Aorta (tissue), 5 donors: ENCODE measurements at regions not wholly inside any gene's neighbourhood (a gene's known extent, or its start where the extent isn't known, plus 50 kb on each side); places are given as distances from the start of the nearest gene placed in this dataset.

Experiments used
- ATAC-seq: fragments of 200-7000 bp; cut with Tn5 transposase; one replicate; pipeline ENCODE4 v1.9.1; 2022; ENCODE audit warnings: moderate library complexity; ENCODE audit not compliant: low FRiP score
- DNase-seq, 2 donors: peaks; one replicate each; pipeline ENCODE4 v3.0.0-alpha.2; 2020
- H3K27ac ChIP-seq, 2 donors: one replicate each; pipeline ENCODE4 v1.5.1; 2013; ENCODE audit warnings: low read length in 2 of 2, mild to moderate bottlenecking in 2 of 2, moderate library complexity in 2 of 2, control low read depth in 1 of 2, inconsistent platforms in 1 of 2, low read depth in 1 of 2
- H3K27me3 ChIP-seq, 2 donors: one replicate each; pipeline ENCODE4 v1.6.1; 2013; ENCODE audit warnings: control low read depth in 1 of 2, low read length in 1 of 2, mild to moderate bottlenecking in 1 of 2, moderate library complexity in 1 of 2; ENCODE audit not compliant: insufficient read depth in 2 of 2, control insufficient read depth in 1 of 2
- H3K36me3 ChIP-seq, 2 donors: one replicate each; pipeline ENCODE4 v1.6.1; 2013; ENCODE audit warnings: control low read depth in 1 of 2, low read length in 1 of 2, mild to moderate bottlenecking in 1 of 2; ENCODE audit not compliant: insufficient read depth in 2 of 2, control insufficient read depth in 1 of 2
- H3K4me1 ChIP-seq, 2 donors: one replicate each; pipeline ENCODE4 v1.6.1; 2013; ENCODE audit warnings: low read length in 2 of 2, control low read depth in 1 of 2, mild to moderate bottlenecking in 1 of 2, moderate library complexity in 1 of 2; ENCODE audit not compliant: insufficient read depth in 2 of 2, control insufficient read depth in 1 of 2
- H3K4me3 ChIP-seq, 2 donors: one replicate each; pipeline ENCODE4 v1.5.1; 2013; ENCODE audit warnings: low read length in 2 of 2, control low read depth in 1 of 2, mild to moderate bottlenecking in 1 of 2
- H3K9me3 ChIP-seq: one replicate; pipeline ENCODE4 v1.6.1; 2013; ENCODE audit warnings: mild to moderate bottlenecking, low read length; ENCODE audit not compliant: control insufficient read depth
- WGBS, 2 donors: extraction: QIAGEN DNeasy Blood & Tissue Kit; methylation state at CpG; one replicate each; pipeline ENCODE4 v1.1.7; 2013; 5-methylcytosine and 5-hydroxymethylcytosine counted together
- intact Hi-C, 2 donors: fragments of 100-400 bp; cut with DNase I; formaldehyde crosslinking; loops; one replicate each; pipeline versions ENCODE4 v1.14.2 to v1.15.0; 2022
- donor health status: healthy with polysubstance abuse.
- donor health status: Bipolar disorder and iron deficiency.
- donor health status: DM: no; HTN: no; CAD: no.
- donor health status: DM: no; HTN: no; CAD: no.
- donor health status: DM: yes; HTN: yes; CAD: no.

DNA sequence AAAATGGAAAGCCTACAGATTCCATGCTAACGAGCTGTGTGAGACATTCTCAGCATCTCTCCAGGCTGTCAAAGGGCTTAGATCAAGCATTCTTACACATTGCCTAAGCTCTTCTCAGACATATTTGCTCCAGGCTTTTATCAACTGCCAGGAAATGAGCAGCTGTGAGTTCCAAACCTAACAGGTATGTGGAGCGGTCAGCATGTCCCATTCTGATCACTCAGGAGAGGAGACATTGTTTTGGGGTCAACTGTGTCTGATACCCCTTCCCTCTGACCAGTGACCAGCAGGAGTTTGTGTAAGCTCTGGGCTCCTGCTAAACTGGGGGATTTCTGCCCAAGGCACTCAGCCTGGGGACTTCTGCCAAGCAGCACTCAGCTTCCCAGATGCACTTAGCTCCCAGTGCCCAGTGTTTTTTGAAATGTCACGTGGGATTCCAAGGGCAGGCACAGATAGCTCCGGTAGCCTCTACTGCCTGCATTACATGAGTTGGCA is 229.1 kb downstream of the SEC61B start:
- ATAC-seq (peak; percentile 11), DNase-seq (no peak)
- H3K9me3 ChIP-seq: no peaks in the 10 kb centered on the region
- no peak overlapping the region for H3K27ac ChIP-seq
- WGBS, 2 donors: 21 to 26% methylated on average over 4 of the region's 4 CpGs
- intact Hi-C loops: no loop called here
- H3K4me3 ChIP-seq: no peak overlapping the region
- peaks cover 0 to 4% of the 10 kb centered on the region in 2 donors for H3K4me1 ChIP-seq
- no peaks in the 10 kb centered on the region for H3K27me3 ChIP-seq
- H3K36me3 ChIP-seq: no peaks in the 10 kb centered on the region

GRCh38 chr9:99457406-99457805 is 235.3 kb downstream of the SEC61B start:
- 67 to 78% methylated on average over 2 of the region's 2 CpGs for whole genome bisulfite sequencing, 2 donors
- no peaks in the 10 kb centered on the region for H3K4me1 ChIP-seq
- no peak for ATAC-seq
- no peak overlapping the region for H3K27ac ChIP-seq
- H3K36me3 ChIP-seq: no peaks in the 10 kb centered on the region
- no peak overlapping the region for H3K4me3 ChIP-seq
- H3K9me3 ChIP-seq: no peaks in the 10 kb centered on the region
- no peak for DNase-seq
- intact Hi-C loops: no loop called here
- no peaks in the 10 kb centered on the region for H3K27me3 ChIP-seq

DNA sequence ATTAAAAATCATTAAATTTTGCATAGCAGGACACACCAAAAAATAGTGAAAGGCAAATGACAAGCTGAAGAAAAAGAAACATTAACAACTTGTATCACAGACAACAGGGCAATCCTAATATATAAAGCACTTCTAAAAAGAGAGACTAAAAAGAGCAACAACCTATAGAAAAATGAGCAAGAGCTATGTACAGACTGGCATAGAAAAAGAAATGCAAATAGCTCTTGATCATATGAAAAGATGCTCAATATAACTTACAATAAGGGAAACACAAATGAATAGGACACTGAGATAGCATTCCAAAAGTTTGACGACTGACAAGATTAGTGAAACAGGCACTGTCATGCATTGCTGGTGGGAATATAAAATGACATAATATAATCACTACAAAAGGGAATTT is 235.9 kb downstream of the SEC61B start:
- Histone ChIP-seq H3K36me3 (no peaks in the 10 kb centered on the region), H3K27me3 (no peaks in the 10 kb centered on the region), H3K4me1 (no peaks in the 10 kb centered on the region), H3K9me3 (no peaks in the 10 kb centered on the region), H3K27ac (no peak overlapping the region), H3K4me3 (no peak overlapping the region)
- DNase-seq (no peak), ATAC-seq (no peak)
- intact Hi-C loops: no loop called here
- 94 to 96% methylated on average over 1 of the region's 1 CpG for WGBS, 2 donors

- no peaks in the 10 kb centered on the region for H3K36me3 ChIP-seq
- H3K27me3 ChIP-seq: no peaks in the 10 kb centered on the region
- H3K4me1 ChIP-seq: no peaks in the 10 kb centered on the region
- ATAC-seq: no peak
- WGBS, 2 donors: 2 to 20% methylated on average over 9 of the region's 9 CpGs
- no peaks in the 10 kb centered on the region for H3K9me3 ChIP-seq
- H3K27ac ChIP-seq: no peak overlapping the region
- intact Hi-C loops: loop anchor here in 1 of 2 donors (10.0 kb wide), 1 partner anchor 95 kb away; no protein-coding TSS in a partner anchor
- H3K4me3 ChIP-seq: no peak overlapping the region
- peak in 1 of 2 donors; percentile 77 for DNase-seq
Observed at GRCh38 chr9:99459919-99460318, 237.8 kb downstream of the SEC61B start.

DNA sequence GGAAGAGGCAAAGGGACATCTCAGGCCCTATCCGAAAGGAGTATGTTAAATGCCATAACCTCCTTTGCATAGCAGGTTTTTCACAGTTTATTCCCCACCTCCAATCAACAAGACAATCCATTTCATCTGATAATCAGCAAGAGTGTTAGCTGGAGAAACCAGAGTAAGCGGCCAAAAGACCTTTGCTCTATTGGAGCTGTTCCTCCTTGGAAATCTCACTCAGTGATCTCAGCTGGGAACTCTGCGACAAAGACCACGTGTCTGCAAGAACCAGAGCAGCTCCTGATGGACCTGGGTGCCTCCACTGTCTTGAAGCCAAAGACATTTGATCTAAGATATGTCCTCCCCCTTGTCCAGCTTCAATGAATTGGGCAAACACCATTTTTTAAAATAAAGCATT is 241.0 kb downstream of the SEC61B start:
- WGBS, 2 donors: 94 to 97% methylated on average over 4 of the region's 4 CpGs
- no peaks in the 10 kb centered on the region for H3K9me3 ChIP-seq
- H3K27ac ChIP-seq: no peak overlapping the region
- H3K36me3 ChIP-seq: no peaks in the 10 kb centered on the region
- H3K4me3 ChIP-seq: no peak overlapping the region
- DNase-seq (no peak), ATAC-seq (no peak)
- intact Hi-C loops: loop anchor here in 1 of 2 donors (10.0 kb wide), 1 partner anchor 98 kb away; no protein-coding TSS in a partner anchor
- H3K4me1 ChIP-seq: peaks cover 0 to 7% of the 10 kb centered on the region in 2 donors
- H3K27me3 ChIP-seq: no peaks in the 10 kb centered on the region

DNA sequence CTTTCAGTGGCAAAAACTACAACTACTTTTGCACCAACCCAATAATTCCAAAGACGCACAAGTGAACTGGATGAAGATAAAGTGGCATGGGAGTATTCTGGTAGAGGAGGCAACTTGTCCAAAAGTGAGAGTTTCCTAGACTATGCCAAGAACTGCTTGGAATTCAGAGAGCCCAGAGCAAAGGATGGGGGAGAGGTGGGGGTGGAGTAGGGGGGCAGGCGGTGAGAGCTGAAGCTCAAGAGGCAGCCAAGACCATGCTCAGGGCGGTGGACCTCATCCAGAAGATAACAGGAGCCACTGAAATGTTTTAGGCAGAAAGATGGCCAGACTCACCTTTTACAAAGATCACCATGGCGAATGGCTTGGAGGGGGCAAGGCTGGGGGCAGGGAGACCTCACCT is 242.5 kb downstream of the SEC61B start:
- no peak overlapping the region for H3K27ac ChIP-seq
- H3K36me3 ChIP-seq: no peaks in the 10 kb centered on the region
- no peak for DNase-seq
- peaks cover 2% of the 10 kb centered on the region for H3K9me3 ChIP-seq
- intact Hi-C loops: loop anchor here in 1 of 2 donors (10.0 kb wide), 1 partner anchor 100 kb away; no protein-coding TSS in a partner anchor
- 36 to 53% methylated on average over 4 of the region's 4 CpGs for WGBS, 2 donors
- H3K4me1 ChIP-seq: peaks cover 0 to 7% of the 10 kb centered on the region in 2 donors
- no peak overlapping the region for H3K4me3 ChIP-seq
- H3K27me3 ChIP-seq: no peaks in the 10 kb centered on the region
- no peak for ATAC-seq

DNA sequence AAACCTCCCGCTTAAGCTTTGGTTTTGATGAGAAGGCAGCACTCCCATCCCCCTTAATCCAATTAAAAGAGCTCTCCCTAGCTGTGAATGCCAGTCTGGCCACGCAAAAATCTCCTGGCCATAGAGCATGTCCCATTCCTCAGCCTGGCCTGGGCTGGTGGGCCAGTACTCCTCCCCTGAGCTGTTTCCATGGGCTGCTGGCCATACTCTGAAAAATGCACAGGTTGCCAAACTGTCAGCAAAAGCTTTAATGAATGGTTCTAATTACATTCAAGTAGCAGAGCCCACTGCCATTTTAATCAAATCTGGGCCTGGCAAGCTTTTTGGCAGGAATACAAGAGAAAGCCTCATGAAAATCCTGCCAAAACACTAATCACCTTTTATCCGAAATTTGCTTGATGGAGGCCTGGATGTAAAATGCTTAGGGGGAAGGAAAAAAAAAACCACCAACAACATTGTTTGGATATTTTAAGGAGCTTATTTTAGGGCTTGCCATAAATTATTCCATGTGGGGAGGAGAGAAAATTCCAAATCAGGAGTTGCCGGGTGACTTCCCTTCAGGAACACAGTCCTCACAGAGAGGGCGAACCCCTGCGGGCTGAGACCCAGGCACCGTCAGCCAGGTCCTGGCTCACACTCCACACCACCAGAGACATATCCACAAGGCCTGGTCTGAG is 243.3 kb downstream of the SEC61B start:
- DNase-seq (peak in 1 of 2 donors; percentile 79), ATAC-seq (peak; percentile 76)
- Histone ChIP-seq H3K27me3 (no peaks in the 10 kb centered on the region), H3K27ac (peak overlapping the region in 1 of 2 donors; percentile 70), H3K4me3 (no peak overlapping the region), H3K4me1 (peaks cover 0 to 7% of the 10 kb centered on the region in 2 donors), H3K36me3 (no peaks in the 10 kb centered on the region), H3K9me3 (peaks cover 2% of the 10 kb centered on the region)
- 9 to 20% methylated on average over 7 of the region's 7 CpGs for WGBS, 2 donors
- intact Hi-C loops: loop anchor here in 1 of 2 donors (5.0 to 10.0 kb wide), 2 partner anchors 33 to 101 kb away; no protein-coding TSS in a partner anchor

GRCh38 chr9:99466104-99466503 is 244.0 kb downstream of the SEC61B start:
- WGBS, 2 donors: 88 to 90% methylated on average over 1 of the region's 1 CpG
- peaks cover 2% of the 10 kb centered on the region for H3K9me3 ChIP-seq
- no peaks in the 10 kb centered on the region for H3K27me3 ChIP-seq
- intact Hi-C loops: loop anchor here in 1 of 2 donors (5.0 to 10.0 kb wide), 2 partner anchors 34 to 101 kb away; no protein-coding TSS in a partner anchor
- no peak for DNase-seq
- no peak for ATAC-seq
- peaks cover 0 to 7% of the 10 kb centered on the region in 2 donors for H3K4me1 ChIP-seq
- no peak overlapping the region for H3K27ac ChIP-seq
- H3K36me3 ChIP-seq: no peaks in the 10 kb centered on the region
- H3K4me3 ChIP-seq: no peak overlapping the region

GRCh38 chr9:99466781-99467180 is 244.7 kb downstream of the SEC61B start:
- intact Hi-C loops: loop anchor here in 1 of 2 donors (5.0 to 10.0 kb wide), 2 partner anchors 34 to 102 kb away; no protein-coding TSS in a partner anchor
- no peak for DNase-seq
- H3K4me3 ChIP-seq: no peak overlapping the region

More at GRCh38 chr9:99466781-99467180, 244.7 kb downstream of the SEC61B start:
- Histone ChIP-seq H3K36me3 (no peaks in the 10 kb centered on the region), H3K9me3 (peaks cover 2% of the 10 kb centered on the region), H3K27me3 (no peaks in the 10 kb centered on the region), H3K27ac (no peak overlapping the region), H3K4me1 (peaks cover 0 to 7% of the 10 kb centered on the region in 2 donors)
- ATAC-seq: no peak
